ENCODE measurements at regions not wholly inside any gene's neighbourhood (a gene's known extent, or its start where the extent isn't known, plus 50 kb on each side); places are given as distances from the start of the nearest gene placed in this dataset.
"Not testable (repeated sequence)": the region's sequence is repeated elsewhere in the genome, so short reads cannot be mapped to it uniquely, and the experiment has no call there.

GRCh38 chr1:43090812-43091211, 81.3 kb downstream of the EBNA1BP2 start:
- TF ChIP-seq CTCF, POLR2A (IDR thresholded peaks at IDR 0.05): not testable (repeated sequence)

Data from heart left ventricle (tissue), 13 donors.